HG03460 (cell line): ENCODE measurements at regions not wholly inside any gene's neighbourhood (a gene's known extent, or its start where the extent isn't known, plus 50 kb on each side); places are given as distances from the start of the nearest gene placed in this dataset.
"Not testable (repeated sequence)": the region's sequence is repeated elsewhere in the genome, so short reads cannot be mapped to it uniquely, and the experiment has no call there.

Source experiments
- ATAC-seq: cut with Tn5 transposase; IDR thresholded peaks from one replicate; pipeline ENCODE4 v1.9.1; 2021; ENCODE audit not compliant: unreplicated experiment

DNA sequence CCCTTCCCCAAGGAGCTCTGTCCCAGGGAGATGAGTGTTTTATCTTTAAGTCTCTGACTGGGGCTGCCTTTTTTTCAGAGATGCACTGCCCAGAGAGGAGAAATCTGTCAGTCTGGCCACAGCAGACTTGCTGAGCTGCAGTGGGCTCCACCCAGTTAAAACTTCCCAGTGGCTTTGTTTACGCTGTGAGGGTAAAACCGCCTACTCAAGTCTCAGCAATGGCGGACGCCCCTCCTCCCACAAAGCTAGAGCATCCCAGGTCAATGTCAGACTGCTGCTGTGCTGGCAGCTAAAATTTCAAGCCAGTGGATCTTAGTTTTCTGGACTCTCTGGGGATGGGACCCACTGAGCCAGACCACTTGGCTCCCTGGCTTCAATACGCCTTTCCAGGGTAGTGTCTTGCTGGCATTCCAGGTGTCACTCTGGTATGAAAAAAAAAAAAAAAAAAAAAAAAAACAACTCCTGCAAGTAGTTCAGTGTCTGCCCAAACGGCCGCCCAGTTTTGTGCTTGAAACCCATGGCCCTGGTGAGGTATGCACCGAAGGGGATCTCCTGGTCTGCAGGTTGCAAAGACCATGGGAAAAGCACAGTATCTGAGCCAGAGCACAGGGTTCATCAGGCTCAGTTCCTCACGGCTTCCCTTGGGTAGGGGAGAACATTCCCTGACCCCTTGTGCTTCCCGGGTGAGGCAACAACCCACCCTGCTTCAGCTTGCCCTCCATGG lies 1616.1 kb upstream of the ADGRL3 start:
- no peak for ATAC-seq

DNA sequence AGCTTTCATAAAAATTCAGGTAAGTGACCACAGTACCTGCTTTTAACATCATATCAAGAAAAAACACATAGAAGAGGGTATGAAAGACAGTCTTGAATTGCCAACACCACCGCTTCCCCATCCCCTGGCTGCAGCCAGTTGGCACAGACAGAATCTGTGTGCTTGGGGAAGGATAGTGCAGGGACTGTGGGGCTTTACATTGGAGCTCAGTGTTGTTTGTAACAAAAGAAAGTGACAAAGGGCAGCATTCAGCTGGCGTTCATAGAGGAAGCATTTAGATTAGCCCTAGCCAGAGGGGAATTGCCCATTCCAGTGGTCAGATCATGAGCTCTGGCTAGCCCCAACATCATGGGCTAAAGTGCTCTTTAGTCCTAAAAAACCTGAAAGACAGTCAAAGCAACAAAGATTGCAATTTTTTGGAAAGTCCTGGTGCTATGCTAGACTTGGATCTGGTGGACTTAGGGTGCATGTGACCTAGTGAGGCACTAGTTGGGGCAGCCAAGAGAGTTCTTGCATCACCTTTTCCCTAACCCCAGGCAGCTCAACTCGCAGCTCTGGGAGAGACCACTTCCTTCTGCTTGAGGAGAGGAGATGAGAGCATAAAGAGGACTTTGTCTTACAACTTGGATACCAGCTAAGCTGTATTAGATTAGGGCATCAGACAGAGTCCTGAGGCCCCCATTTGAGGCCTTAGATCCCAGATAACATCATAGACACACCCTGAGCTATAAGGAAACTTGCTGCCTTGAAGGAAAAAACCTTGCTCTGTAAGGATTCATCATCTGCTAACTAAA lies 1602.4 kb upstream of the ADGRL3 start:
- ATAC-seq = no peak

DNA sequence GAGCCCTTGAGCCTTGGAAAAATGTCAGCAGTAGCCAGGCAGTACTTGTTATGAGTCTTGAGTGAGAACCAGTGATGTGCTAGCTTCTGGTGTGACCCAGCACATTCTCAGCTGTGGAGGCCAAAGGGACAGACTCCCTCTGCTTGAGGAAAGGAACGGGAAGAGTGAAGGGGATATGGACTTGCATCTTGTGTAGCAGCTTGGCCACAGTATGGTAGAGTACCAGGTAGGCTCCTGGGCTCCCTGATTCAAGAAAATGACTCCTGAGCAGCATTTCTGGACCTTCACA lies 1601.9 kb upstream of the ADGRL3 start:
- ATAC-seq = no peak

DNA sequence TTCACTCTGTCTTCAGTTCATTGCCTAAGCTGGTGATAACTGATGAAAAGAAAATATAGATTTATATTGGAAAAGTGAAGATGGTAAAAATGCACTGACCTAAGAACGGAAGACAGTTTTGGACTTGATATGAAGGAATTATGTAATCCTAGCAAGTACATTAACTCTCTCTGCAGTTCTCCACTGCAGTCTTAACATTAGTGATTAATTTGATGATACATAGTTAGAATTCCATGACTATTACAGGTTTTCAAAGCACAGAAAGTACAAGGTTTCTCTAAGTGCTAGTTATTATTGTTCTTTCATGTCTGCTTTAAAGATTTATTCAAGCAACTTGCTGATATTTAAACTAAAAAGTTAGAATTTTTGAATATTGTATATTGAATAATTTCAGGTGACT lies 1591.7 kb upstream of the ADGRL3 start:
- ATAC-seq = no peak

DNA sequence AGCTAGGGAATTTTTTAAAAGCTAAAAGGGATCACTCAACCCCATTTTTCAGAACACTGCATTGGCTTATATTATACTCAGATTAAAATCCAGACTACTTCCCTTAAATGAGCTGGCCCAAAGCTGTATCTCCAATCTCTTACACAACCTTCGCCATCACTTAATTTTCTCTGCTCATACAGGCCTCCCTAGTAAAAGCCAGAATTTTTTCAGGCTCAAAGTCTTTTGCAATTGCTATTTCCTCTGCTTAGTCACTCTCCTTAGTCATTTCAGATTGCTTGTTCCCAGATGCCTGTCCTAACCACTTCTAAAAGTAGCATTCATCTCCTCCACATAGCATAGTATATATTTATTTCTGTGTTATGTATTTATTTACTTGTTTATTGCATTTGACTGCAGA lies 1587.9 kb upstream of the ADGRL3 start:
- ATAC-seq = no peak

DNA sequence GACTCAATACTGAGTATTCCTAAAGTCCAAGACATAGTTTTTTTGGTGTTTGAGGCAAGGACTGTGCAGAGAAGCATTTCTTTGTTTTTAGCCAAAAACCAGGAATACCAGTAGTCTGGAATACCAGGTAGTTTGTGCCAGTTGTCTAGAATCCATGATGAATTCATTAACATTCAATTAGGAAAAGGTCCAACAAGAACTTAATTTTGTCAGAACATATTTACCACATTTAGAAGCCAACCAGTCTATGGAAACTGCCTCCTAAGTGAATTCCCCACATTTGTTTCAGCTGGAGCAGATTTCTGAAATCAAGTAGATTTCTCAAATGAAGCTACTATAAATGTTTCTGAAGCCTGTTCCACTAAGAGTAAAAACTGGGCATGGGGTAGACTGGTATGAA lies 1584.8 kb upstream of the ADGRL3 start:
- no peak for ATAC-seq

DNA sequence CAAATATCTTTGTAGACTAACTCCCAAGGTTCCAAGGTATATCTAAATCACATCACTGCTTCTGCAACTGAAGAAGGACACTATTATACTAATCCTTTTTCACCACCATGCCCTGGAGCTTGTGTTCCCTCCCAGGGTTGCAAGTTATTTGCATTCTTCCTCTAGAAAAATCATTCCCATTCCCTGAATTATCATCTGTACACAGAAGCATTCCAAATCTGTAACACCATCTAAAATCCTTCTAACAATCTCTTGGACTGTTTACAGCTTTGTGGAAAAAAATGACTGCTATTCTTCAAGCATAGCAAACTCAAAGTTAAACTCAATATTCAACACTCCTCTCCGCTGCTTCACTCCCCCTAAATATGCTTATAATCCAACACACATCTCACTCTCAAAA lies 1570.8 kb upstream of the ADGRL3 start:
- ATAC-seq = no peak

DNA sequence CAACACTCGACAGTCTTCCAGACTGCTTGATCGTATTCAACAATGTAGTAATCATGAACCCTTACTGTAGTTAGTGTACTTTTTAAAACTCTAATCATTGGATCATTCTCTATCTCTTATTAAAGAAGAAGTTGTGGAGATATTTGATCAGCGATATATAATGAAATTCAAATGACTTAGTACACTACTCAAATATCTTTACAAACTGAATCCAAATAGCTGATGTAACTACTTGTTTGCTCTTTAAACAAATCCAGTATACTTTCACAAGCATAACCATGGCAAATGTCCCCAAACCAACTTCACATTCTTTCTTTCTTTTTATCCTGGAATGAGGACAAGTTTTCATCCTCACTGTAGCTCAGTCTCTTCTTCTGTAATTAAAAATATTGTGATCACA lies 1569.9 kb upstream of the ADGRL3 start:
- ATAC-seq = no peak

DNA sequence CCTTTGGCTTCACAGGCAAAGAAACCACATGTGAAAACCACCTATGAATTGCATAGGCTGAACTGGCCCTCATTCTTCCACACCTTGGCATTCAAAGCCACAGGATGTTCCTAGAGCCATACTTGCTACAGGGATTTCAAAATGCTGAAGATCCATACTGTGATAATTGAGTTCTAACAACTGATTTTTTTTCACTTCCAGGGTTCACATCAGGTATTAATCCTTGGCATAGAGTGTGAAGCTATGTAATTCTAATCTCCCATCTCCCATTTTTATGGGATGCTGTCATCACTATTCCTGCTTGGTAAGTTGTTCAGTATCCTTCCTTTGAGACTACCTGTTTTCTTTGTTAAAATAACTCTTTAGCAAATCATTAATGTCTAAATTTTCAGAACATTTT lies 1569.2 kb upstream of the ADGRL3 start:
- ATAC-seq = no peak

DNA sequence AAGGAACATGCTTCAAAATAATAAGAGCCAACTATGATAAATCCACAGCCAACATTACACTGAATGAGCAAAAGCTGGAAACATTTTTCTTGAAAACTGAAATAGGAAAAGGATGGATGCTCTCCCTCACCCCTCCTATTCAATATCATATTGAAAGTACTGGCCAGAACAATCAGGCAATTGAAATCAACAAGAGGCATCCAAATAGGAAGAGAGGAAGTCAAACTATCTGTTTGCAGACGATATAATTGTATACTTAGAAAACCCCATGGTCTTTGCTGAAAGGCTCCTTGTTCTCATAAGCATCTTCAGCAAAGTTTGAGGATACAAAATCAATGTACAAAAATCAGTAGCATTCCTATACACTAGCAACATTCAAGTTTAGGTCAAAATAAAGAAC lies 1562.5 kb upstream of the ADGRL3 start:
- ATAC-seq = no peak

DNA sequence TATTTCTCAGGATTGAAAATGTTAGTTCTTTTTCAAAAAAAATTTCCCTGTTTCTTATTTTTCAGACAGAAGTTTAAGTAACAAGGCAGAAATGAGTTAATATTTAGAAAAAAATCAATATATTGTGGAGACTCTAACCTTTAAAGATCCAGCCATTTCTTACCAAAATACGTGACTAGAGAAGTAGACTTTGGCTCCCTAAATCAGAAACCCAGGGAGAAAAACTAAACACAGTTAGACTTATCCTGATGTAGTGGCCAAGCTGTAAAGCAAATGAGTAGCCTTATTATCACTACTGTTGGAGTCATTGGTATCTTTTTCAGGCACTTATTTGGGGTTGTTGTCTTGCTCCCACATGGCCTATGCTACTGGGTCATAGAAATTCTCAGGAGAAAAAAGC lies 1556.4 kb upstream of the ADGRL3 start:
- ATAC-seq = no peak

DNA sequence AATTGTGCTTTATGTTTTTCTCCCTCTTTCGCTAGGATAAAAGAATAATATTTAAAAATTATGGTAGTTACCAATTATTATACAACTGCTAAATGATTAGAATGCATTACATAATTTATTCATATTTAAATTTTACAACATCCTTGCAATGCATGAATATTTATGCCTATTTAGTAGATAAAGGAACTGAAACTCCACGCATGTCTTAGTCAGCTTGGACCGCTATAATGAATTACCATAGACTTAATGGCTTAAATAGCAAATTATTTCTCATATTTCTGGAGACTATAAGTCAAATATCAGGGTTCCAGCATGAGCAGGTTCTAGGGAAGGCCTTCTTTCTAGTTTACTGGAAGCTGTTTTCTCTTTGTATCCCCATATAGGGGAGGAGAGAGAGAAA lies 1555.4 kb upstream of the ADGRL3 start:
- no peak for ATAC-seq

DNA sequence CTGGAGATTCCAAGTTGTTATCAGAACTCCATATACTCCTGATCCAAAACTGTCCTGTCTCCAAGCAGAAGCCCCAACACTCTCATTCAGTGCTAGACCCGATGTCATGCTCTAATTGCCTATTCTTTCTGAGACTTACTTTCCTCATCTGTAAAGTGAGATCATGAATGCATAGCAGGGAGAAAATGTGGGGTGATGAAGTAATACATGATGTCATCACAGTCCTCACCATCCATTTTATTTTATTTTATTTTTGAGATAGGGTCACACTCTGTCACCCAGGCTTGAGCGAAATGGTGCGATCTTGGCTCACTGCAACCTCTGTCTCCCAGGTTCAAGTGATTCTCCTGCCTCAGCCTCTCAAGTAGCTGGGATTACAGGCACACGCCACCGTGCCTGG lies 1554.0 kb upstream of the ADGRL3 start:
- no peak for ATAC-seq

DNA sequence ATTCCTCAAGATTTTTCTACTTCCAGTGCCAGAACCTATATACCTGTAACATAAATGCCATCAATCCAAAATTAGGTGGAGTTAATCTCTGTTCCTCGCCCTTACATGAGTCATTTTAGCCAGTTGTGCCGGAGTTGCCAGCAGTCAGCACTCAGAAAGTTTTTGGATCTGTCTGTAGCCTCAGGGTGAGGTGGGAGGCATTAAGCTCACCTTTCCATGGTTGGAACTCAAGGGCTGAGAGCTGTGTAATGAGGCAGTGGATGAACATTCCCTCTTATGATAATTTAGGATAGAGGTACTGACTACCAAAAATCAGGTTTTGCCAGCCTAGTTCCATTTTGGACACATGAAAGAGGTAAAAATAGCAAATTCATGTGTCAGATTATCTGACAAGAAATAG lies 1553.1 kb upstream of the ADGRL3 start:
- no peak for ATAC-seq

DNA sequence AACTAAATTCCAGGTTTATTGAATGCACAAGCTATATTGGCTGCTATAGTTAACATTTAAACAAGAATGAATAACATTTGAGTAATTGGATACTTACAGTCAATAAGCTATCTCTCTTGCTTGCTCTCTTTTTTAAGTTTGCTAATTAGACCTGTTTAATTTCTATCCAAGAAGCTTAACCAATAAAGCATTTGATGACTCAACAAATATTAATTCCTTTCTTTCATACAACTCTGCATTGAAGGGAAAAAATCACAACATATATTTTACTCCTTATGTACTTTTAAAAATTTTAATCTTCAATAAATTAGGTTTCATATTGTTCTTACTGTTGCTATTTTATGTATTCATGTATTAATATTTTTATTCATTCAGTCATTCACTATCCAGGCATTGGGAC lies 1552.6 kb upstream of the ADGRL3 start:
- no peak for ATAC-seq

DNA sequence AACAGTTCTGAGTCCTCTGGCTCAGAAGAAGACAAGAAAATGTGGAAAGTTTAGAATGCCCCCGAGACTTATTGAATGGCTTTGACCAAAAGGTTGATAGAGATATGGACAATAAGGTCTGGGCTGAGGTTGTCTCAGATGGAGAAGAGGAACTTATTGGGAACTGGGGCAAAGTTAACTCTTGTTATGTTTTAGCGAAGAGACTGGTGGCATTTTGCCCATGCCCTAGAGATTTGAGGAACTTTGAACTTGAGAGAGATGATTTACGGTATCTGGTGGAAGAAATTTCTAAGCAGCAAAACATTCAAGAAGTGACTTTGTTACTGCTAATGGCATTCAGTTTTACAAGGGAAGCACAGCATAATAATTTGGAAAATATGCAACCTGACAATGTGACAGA lies 1549.3 kb upstream of the ADGRL3 start:
- ATAC-seq = no peak

DNA sequence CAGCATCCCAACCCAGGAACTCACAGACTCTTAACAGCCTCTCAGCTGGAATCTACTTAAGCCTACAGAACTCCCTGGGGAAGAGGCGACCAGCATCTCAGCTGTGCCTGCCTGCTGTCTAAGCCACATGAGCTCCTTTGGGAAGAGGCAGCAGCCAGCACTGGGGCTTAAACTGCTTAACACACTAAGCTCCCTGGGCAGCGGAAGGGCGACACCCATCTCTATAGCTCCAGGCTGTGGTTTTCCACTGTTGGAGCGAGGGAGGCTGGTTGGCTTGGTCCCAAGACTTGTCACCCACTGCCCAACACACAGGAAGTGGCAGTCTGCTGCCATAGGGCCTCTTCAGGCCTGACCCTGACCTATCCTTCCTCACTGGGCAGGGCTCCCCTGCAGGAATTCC lies 1544.1 kb upstream of the ADGRL3 start:
- no peak for ATAC-seq

DNA sequence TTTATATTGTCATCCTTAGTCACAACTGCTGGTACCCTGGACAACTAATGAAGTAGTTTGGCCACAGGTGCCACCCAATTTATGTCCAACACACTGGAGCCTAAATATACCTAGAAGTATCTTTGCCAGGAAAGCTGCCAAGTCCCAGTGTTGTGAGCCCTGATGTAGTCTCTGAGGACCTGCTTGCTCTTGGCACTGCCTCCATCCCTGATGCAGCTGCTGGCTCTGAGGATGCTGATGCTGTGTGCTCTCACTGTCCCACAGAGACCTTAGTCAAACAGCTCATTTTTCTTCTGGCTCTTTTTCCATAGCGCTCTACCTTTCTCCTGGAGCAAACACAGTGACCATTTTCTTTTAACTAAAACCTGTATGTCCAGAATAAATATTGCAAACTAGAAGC lies 1535.4 kb upstream of the ADGRL3 start:
- no peak for ATAC-seq

DNA sequence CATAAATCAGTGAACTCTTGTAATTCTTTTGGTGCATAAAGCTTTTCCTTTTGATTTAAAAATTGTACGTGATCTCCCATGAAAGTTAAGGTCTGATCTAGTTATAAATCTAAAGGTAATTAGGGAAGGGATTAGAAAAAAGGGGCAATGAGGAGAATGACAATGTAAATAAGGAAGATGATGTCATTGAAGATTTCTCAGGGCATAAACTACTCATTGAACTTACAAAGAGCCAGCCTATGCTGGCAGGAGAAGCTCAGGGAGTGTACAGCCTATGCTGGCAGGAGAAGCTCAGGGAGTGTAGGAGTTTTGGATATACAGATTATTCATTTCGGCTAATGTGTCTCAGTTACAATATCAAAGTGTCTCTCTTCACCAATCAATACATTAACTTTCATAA lies 1533.5 kb upstream of the ADGRL3 start:
- ATAC-seq = no peak

DNA sequence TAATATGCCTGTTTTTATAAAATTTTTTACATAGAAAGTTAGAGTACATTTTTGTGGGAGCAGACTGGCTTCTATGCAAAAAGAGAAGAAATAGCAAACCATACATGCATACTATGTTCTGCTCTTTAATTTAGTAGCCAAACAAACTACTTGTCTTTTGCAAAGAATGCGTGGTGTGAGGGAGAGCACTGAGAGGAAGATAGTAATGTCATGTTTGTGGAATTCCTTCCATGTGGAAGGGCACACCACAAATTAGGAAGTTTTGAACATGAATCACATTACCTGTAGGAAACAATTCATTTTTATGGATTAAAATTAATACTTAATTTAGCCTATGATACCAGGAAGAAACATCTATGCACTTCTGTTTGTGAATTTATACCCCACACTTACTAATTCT lies 1529.1 kb upstream of the ADGRL3 start:
- ATAC-seq = no peak

DNA sequence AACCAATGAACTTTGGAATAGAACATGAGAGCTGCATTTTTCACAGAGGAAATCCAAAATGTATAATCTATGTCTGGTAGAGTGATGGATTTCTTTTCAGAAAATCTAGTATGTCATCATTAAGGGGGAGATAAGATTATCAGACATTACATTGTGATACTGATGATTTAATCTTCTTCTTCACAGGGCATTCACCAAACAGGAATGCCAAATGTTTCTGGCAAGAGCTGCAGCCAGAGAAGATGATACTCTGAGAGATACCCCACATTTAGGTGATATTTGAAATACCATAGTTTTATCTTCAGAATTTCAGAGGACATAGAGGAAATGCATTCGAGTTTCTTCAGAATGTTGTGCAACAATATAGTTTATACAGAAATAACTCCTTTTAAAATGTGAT lies 1523.7 kb upstream of the ADGRL3 start:
- no peak for ATAC-seq

DNA sequence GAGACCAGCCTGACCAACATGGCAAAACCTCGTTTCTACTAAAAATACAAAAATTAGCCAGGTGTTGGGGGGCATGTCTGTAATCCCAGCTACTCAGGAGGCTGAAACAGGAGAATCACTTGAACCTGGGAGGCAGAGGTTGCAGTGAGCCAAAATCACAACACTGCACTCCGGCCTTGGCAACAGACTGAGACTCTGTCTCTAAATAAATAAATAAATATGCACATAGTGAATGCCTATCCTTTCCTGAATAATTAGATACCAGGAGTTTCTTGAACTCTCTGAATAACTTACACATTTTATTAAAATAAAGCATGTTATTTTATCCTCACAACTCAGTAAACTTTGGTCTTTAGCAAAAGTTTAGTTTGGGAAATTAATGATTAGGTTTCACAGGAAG lies 1523.1 kb upstream of the ADGRL3 start:
- not testable (repeated sequence) for ATAC-seq

DNA sequence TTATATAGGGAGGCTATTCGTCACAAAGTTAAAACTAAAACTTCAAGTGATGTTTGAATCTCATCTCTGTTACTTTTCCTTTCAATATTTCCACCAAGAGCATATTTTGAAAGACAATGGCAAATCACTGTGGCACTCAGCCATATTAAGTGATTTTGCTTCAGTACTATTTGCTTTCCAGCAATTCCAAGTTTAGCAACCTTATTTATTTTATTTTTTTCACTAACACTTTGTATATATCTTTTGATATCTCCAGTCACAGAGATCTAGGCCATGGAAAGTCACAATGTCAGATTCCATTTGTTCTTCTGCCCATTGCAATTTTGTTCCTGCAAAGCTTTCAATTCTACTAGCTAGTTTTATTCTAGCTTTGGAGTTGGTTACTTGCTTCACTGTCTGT lies 1514.5 kb upstream of the ADGRL3 start:
- no peak for ATAC-seq
